BE2C (cell line): ENCODE measurements at regions not wholly inside any gene's neighbourhood (a gene's known extent, or its start where the extent isn't known, plus 50 kb on each side); places are given as distances from the start of the nearest gene placed in this dataset.

ENCODE experiments used
- DNase-seq: peaks from one replicate; pipeline ENCODE4 v3.0.0-alpha.2; 2020
- H3K27me3 ChIP-seq: fragments of 250-450 bp; sonication (Bioruptor Pico); 2 replicates; pipeline ENCODE4 v1.5.1; 2020; ENCODE audit warnings: mild to moderate bottlenecking
- H3K36me3 ChIP-seq: fragments of 250-450 bp; sonication (Bioruptor Pico); 2 replicates; pipeline ENCODE4 v1.5.1; 2020; ENCODE audit warnings: mild to moderate bottlenecking
- H3K4me1 ChIP-seq: fragments of 250-450 bp; sonication (Bioruptor Pico); 2 replicates; pipeline ENCODE4 v1.5.1; 2020
- H3K4me3 ChIP-seq: 2 replicates; pipeline ENCODE4 v1.5.1; 2011; ENCODE audit warnings: low read depth, low read length
- H3K9me3 ChIP-seq: fragments of 250-450 bp; sonication (Bioruptor Pico); 2 replicates; pipeline ENCODE4 v1.5.1; 2020
- CTCF ChIP-seq: IDR thresholded peaks from 2 replicates; pipeline ENCODE4 v1.5.1; 2012; ENCODE audit warnings: mild to moderate bottlenecking, low read depth, low read length

GRCh38 chr16:66170989-66171388 lies 195.5 kb upstream of the CDH5 start:
- no peak for TF ChIP-seq CTCF

GRCh38 chr16:66169817-66170216 lies 196.7 kb upstream of the CDH5 start:
- no peaks in the 10 kb centered on the region; the same call in 1 of the 2 replicates for H3K9me3 ChIP-seq
- no peak for TF ChIP-seq CTCF
- no peak for DNase-seq

More at GRCh38 chr16:66170989-66171388, 195.5 kb upstream of the CDH5 start:
- Histone ChIP-seq H3K4me1 (no peaks in the 10 kb centered on the region; the same call in 1 of the 2 replicates), H3K9me3 (no peaks in the 10 kb centered on the region; the same call in 1 of the 2 replicates), H3K4me3 (no peak overlapping the region), H3K36me3 (no peaks in the 10 kb centered on the region), H3K27me3 (no peaks in the 10 kb centered on the region)
- DNase-seq = no peak

GRCh38 chr16:66168777-66169176 lies 197.7 kb upstream of the CDH5 start:
- Histone ChIP-seq H3K4me3 (no peak overlapping the region), H3K27me3 (no peaks in the 10 kb centered on the region)
- no peak for TF ChIP-seq CTCF

More at GRCh38 chr16:66169817-66170216, 196.7 kb upstream of the CDH5 start:
- no peak overlapping the region for H3K4me3 ChIP-seq
- no peaks in the 10 kb centered on the region; the same call in 1 of the 2 replicates for H3K4me1 ChIP-seq
- no peaks in the 10 kb centered on the region for H3K27me3 ChIP-seq
- H3K36me3 ChIP-seq = no peaks in the 10 kb centered on the region

GRCh38 chr16:66167564-66168291 lies 198.8 kb upstream of the CDH5 start:
- TF ChIP-seq CTCF = peak; percentile 49
- H3K27me3 ChIP-seq = 0 out of 2 replicates have a peak, but pooled peaks cover 2% of the 10 kb centered on the region
- H3K4me3 ChIP-seq = no peak overlapping the region
- no peaks in the 10 kb centered on the region; the same call in 1 of the 2 replicates for H3K9me3 ChIP-seq
- peak; percentile 20 for DNase-seq
- no peaks in the 10 kb centered on the region for H3K36me3 ChIP-seq
- H3K4me1 ChIP-seq = no peaks in the 10 kb centered on the region; the same call in 1 of the 2 replicates

More at GRCh38 chr16:66168777-66169176, 197.7 kb upstream of the CDH5 start:
- DNase-seq = no peak
- Histone ChIP-seq H3K36me3 (no peaks in the 10 kb centered on the region), H3K9me3 (no peaks in the 10 kb centered on the region; the same call in 1 of the 2 replicates), H3K4me1 (no peaks in the 10 kb centered on the region; the same call in 1 of the 2 replicates)

- Histone ChIP-seq H3K4me3 (no peak overlapping the region), H3K4me1 (peaks cover 2% of the 10 kb centered on the region), H3K27me3 (0 out of 2 replicates have a peak, but pooled peaks cover 2% of the 10 kb centered on the region), H3K9me3 (no peaks in the 10 kb centered on the region; the same call in 1 of the 2 replicates), H3K36me3 (no peaks in the 10 kb centered on the region)
- TF ChIP-seq CTCF = no peak
- DNase-seq = no peak
These were observed 200.0 kb upstream of the CDH5 start for GRCh38 chr16:66166490-66166889.

- TF ChIP-seq CTCF = no peak
- no peak for DNase-seq
- H3K36me3 ChIP-seq = no peaks in the 10 kb centered on the region
- H3K9me3 ChIP-seq = no peaks in the 10 kb centered on the region; the same call in 1 of the 2 replicates
- peaks cover 4% of the 10 kb centered on the region for H3K4me1 ChIP-seq
- H3K4me3 ChIP-seq = no peak overlapping the region
- H3K27me3 ChIP-seq = 0 out of 2 replicates have a peak, but pooled peaks cover 2% of the 10 kb centered on the region
These were observed 200.6 kb upstream of the CDH5 start for GRCh38 chr16:66165879-66166278.
